G401 (cell line): ENCODE measurements at regions not wholly inside any gene's neighbourhood (a gene's known extent, or its start where the extent isn't known, plus 50 kb on each side); places are given as distances from the start of the nearest gene placed in this dataset.

Experiments used
- DNase-seq: peaks from one replicate; pipeline ENCODE4 v3.0.0-alpha.2; 2015; ENCODE audit warnings: low spot score
- in situ Hi-C: cut with HindIII; loops from 2 replicates; pipeline ENCODE4 v1.10.0; 2016; ENCODE audit warnings: low sequenced_read_pairs, mixed read lengths

GRCh38 chr10:3290550-3290949 is 118.0 kb upstream of the PITRM1 start:
- DNase-seq: no peak
- in situ Hi-C loops: no loop called here

- no peak for DNase-seq
- in situ Hi-C loops: no loop called here
Observed at GRCh38 chr10:3287572-3288445, 115.2 kb upstream of the PITRM1 start.

- DNase-seq: no peak
- in situ Hi-C loops: no loop called here
Observed at GRCh38 chr10:3282674-3283017, 110.1 kb upstream of the PITRM1 start.

- in situ Hi-C loops: no loop called here
- DNase-seq: no peak
Observed at GRCh38 chr10:3281941-3282673, 109.5 kb upstream of the PITRM1 start.

- in situ Hi-C loops: no loop called here
- no peak for DNase-seq
Observed at GRCh38 chr10:3278771-3279170, 106.2 kb upstream of the PITRM1 start.

DNA sequence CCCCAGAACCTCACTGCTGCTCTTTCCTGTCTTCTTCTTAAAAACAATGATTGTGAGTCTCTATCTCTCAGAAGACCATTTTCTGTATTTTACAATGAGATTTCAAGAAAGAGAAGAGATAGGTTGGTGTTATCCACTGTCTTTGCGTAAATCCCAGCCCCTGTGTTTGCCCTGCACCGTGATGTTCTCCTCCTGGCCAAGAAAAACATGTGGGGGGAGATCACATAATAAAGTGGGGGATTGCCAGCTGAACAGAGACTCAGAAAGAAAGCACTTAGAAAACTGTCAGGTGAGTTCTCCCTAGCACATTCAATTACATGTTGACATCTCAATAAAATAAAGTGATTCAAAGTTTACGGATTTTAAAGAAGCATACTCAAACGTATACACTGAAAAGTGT is 105.0 kb upstream of the PITRM1 start:
- in situ Hi-C loops: no loop called here
- no peak for DNase-seq

- in situ Hi-C loops: no loop called here
- DNase-seq: no peak
Observed at GRCh38 chr10:3274414-3274813, 101.8 kb upstream of the PITRM1 start.

- in situ Hi-C loops: no loop called here
- no peak for DNase-seq
Observed at GRCh38 chr10:3273966-3274365, 101.4 kb upstream of the PITRM1 start.

DNA sequence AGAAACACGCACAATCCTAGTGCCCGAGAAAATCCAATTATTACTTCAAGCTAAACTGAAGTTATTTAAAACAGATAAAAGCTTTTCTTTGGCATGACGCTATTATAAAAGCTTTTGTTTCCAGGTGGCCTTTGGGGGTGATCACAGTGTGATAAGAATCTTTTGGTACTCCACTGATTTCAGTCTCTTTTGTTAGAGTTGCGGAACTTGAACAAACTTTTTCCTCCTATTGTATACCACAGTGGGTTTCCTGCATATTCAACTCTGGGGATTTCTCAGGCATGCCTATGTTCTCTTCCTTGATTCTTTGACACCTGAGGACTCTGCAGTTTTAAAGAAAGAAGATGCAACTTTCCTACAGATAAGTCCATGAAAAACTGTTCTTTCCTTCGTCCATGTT is 99.7 kb upstream of the PITRM1 start:
- in situ Hi-C loops: no loop called here
- no peak for DNase-seq

DNA sequence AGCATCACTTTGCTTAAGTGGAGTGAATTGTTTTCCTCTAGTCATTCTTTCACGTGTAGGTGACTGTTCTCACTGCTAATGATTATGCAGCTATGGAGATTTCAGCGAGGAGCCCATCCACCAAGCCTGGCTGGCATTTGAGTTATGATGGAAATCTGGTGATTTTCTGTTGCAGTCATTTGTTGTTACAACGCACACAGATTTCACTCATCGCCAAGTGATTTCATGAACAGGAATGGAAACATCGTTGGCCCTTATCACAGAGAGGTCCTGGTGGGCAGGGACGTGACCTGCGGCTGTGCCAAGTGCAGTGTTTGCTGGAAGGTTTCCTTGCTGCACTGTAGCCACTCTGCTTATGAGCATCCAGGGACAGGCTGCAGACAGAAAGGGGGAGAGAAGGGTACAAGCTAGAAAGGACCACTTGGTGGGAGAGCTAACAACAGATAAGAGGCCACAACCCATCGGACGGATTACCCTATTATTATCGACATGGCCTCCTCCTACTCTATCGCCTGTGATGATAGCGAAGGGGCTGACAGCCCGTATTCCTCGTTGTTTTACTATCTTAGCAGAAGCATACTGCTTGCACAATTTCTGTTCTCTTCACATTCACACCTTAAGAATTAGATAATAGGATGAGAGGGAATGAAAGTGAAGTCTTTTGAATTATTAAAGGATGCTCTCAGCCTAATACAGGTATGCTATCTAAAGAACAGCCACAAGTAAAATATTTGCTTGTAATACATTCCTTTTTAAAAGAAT is 99.0 kb upstream of the PITRM1 start:
- no peak for DNase-seq
- in situ Hi-C loops: no loop called here

- no peak for DNase-seq
- in situ Hi-C loops: no loop called here
Observed at GRCh38 chr10:3270577-3271316, 98.2 kb upstream of the PITRM1 start.

DNA sequence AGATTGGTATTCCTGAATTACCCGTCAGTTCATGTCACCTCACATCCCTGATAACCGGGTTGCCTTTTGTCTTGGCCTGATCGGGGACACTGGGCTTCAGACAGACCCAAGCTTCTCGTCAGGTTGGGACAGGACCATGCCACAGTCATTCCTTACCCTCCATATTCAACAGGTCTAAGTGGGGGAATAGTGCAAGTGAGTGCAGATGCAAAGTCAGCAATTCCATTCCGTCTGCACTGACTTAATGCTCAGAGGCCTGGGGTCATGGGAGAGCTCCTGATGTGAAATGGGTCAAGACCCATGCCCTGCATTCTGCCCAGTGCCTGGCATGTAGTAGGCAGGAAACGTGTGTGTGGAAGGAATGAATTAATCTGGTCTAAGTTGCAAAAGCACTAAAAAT is 95.4 kb upstream of the PITRM1 start:
- in situ Hi-C loops: no loop called here
- no peak for DNase-seq

GRCh38 chr10:3265088-3265487 is 92.5 kb upstream of the PITRM1 start:
- no peak for DNase-seq
- in situ Hi-C loops: no loop called here

GRCh38 chr10:3264161-3264761 is 91.7 kb upstream of the PITRM1 start:
- DNase-seq: no peak
- in situ Hi-C loops: no loop called here

GRCh38 chr10:3263747-3264146 is 91.2 kb upstream of the PITRM1 start:
- in situ Hi-C loops: no loop called here
- DNase-seq: no peak

DNA sequence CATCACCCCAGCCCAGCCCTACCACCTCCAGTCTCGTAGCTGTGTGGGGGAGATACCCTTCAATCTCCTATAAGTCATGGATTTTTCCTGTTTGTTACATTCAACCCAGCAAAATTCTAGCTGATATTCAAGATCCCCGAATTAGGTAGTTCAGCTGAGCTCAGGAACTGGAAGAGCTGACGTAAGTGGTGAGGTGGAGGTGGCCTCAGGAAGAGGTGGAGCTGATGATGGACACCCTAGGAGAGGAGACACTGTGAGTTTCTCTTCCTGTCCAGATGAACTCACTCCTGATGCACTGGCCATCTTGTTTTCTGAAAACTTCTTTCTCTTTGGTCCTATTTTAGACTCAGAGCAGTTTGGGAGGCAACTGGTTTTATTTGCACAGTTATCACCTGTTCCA is 90.5 kb upstream of the PITRM1 start:
- no peak for DNase-seq
- in situ Hi-C loops: no loop called here

- in situ Hi-C loops: no loop called here
- DNase-seq: no peak
Observed at GRCh38 chr10:3261921-3262320, 89.3 kb upstream of the PITRM1 start.

DNA sequence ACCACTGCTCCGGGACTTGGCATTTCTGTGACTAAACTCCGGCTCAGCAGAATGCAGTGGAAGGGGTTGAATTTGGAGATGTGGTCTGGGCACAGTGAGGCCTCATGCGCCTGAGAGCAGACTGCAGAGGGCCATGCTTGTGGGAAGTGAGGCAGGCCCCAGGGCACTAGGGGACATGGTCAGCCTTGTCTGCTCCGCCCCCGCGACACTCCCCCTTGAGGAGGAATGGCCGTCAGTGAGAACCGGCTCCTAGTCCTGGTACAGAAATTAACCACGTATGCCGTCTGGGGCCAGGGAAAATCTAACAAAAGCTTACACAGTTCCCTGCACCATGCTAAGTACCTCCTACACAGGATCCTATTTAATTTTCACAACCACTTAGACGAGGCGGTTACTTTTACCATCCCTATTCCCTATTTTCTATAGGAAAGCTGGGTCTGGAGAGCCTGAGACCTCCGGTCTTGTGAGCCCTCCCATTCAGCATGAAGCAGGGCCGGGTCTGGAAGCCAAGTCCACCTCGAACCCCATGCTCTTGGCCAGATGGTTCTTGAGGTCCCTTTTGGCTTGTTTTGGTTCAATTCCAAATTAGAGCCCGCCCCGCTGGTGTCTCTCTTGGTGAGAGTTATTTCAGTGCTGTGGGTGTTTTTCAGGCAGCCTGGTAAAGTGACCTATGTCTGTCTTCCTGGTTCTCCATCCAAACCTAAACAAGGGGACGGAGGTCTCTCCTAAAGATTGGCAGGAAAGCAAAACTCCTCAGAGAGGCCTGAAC is 87.7 kb upstream of the PITRM1 start:
- in situ Hi-C loops: no loop called here
- no peak for DNase-seq
